ENCODE measurements at regions not wholly inside any gene's neighbourhood (a gene's known extent, or its start where the extent isn't known, plus 50 kb on each side); places are given as distances from the start of the nearest gene placed in this dataset.

DNA sequence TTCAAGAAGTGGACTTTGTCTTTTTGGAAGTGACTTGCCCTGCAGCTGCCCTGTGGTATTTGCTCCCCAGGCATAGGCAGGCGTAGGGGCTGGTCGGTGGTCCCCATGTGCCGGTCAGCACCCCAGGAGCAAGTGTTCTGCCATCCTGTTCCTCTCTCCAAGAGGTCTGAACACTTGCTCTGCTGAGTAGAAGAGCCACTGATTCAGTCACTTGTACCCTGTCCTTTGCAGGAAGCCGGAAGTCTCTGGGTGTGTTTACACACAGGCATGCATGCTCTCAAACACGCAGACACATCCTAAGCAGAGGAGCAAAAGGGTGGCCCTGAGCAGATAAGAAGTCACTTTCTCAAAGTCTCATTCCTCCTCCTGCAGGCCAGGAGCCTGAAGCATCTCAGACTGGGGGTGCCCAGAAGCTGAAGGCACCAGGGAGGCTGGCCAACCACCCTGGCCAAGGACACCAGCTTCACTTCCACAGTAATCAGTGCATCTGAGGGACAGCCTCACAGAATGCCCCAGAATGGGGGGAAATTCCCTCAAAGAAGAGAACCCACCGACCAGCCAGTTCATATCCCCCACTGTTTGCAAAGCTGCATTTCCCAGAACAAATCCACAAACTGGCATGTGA lies 88.7 kb upstream of the POMGNT2 start:
- Histone ChIP-seq H3K9ac (ENCODE audit: low read length) (no peak overlapping the region), H2AK5ac (ENCODE audit: low read length, severe bottlenecking) (no peak overlapping the region), H2BK12ac (ENCODE audit: low read length in 2 of 2) (peak overlapping the region in 1 of 2 experiments; percentile 34), H3K9me3 (ENCODE audit: control insufficient read depth, low read length) (peaks cover 10% of the 10 kb centered on the region), H3K27ac (ENCODE audit: low read length, poor library complexity, severe bottlenecking) (no peak overlapping the region), H2AFZ (ENCODE audit: low read depth, low read length) (no peak overlapping the region), H4K91ac (ENCODE audit: low read length) (no peak overlapping the region), H3K4ac (ENCODE audit: low read depth in 1 of 2, low read length in 2 of 2) (no peak overlapping the region), H2BK15ac (ENCODE audit: low read depth, poor library complexity, severe bottlenecking) (no peak overlapping the region), H3K14ac (ENCODE audit: low read length in 2 of 2) (no peak overlapping the region), H3K36me3 (ENCODE audit: control insufficient read depth in 1 of 2, insufficient read depth in 2 of 2, low read depth in 1 of 2, low read length in 2 of 2) (no peaks in the 10 kb centered on the region), H2BK5ac (ENCODE audit: low read depth, low read length, poor library complexity, severe bottlenecking) (no peak overlapping the region), H3K79me1 (replicated peaks; ENCODE audit: low read length, poor library complexity, severe bottlenecking) (no peaks in the 10 kb centered on the region), H2BK120ac (ENCODE audit: low read depth, low read length) (no peak overlapping the region), H3K4me2 (ENCODE audit: low read length, poor library complexity, severe bottlenecking) (no peak overlapping the region), H3K4me3 (ENCODE audit: insufficient read depth in 1 of 2, low read depth in 1 of 2, low read length in 2 of 2) (no peak overlapping the region), H3K4me1 (ENCODE audit: control insufficient read depth, insufficient read depth, low read depth, low read length) (peaks cover 4% of the 10 kb centered on the region), H3K23ac (ENCODE audit: low read length in 2 of 2) (no peak overlapping the region), H3K18ac (ENCODE audit: low read depth in 1 of 2, low read length in 2 of 2) (peak overlapping the region; percentile 45 to 63), H3K27me3 (ENCODE audit: control insufficient read depth in 1 of 2, insufficient read depth in 1 of 2, low read length in 2 of 2) (peaks cover 17 to 64% of the 10 kb centered on the region in 2 experiments), H4K8ac (ENCODE audit: low read length) (peak overlapping the region; percentile 60)
- 66% methylated on average over 6 of the region's 6 CpGs for WGBS
- DNase-seq: no peak

DNA sequence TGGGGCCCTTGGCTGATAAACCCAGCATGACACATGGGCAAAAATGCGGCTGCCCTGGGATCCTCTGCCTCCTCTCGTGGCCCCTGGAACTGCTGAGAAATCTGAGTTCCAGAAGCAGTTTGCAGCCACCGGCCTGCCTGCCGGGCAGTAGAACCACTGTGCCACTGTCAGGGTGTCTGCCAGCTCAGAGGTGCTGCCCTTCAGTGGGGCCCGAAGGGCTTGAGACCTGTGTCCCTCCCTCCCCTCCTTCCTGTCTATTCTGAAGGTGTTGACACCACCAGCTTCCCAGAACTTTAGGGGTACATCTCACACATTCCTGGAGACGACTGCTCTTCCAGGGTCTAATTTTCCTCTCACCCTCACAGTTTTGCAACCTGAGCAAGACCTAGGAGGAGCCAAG lies 88.2 kb upstream of the POMGNT2 start:
- Histone ChIP-seq H2AK5ac (ENCODE audit: low read length, severe bottlenecking) (no peak overlapping the region), H3K23ac (ENCODE audit: low read length in 2 of 2) (no peak overlapping the region), H3K4me3 (ENCODE audit: insufficient read depth in 1 of 2, low read depth in 1 of 2, low read length in 2 of 2) (no peak overlapping the region), H3K18ac (ENCODE audit: low read depth in 1 of 2, low read length in 2 of 2) (peak overlapping the region; percentile 14 to 67), H4K8ac (ENCODE audit: low read length) (peak overlapping the region; percentile 36), H4K91ac (ENCODE audit: low read length) (peak overlapping the region; percentile 82), H3K9ac (ENCODE audit: low read length) (no peak overlapping the region), H3K4me2 (ENCODE audit: low read length, poor library complexity, severe bottlenecking) (no peak overlapping the region), H3K36me3 (ENCODE audit: control insufficient read depth in 1 of 2, insufficient read depth in 2 of 2, low read depth in 1 of 2, low read length in 2 of 2) (no peaks in the 10 kb centered on the region), H2BK12ac (ENCODE audit: low read length in 2 of 2) (peak overlapping the region in 1 of 2 experiments; percentile 11), H3K27ac (ENCODE audit: low read length, poor library complexity, severe bottlenecking) (no peak overlapping the region), H2AFZ (ENCODE audit: low read depth, low read length) (no peak overlapping the region), H3K27me3 (ENCODE audit: control insufficient read depth in 1 of 2, insufficient read depth in 1 of 2, low read length in 2 of 2) (peaks cover 17 to 66% of the 10 kb centered on the region in 2 experiments), H3K9me3 (ENCODE audit: control insufficient read depth, low read length) (peaks cover 5% of the 10 kb centered on the region), H3K4me1 (ENCODE audit: control insufficient read depth, insufficient read depth, low read depth, low read length) (peaks cover 4% of the 10 kb centered on the region), H3K14ac (ENCODE audit: low read length in 2 of 2) (no peak overlapping the region), H2BK120ac (ENCODE audit: low read depth, low read length) (no peak overlapping the region), H3K4ac (ENCODE audit: low read depth in 1 of 2, low read length in 2 of 2) (peak overlapping the region in 1 of 2 experiments; percentile 47), H2BK5ac (ENCODE audit: low read depth, low read length, poor library complexity, severe bottlenecking) (no peak overlapping the region), H3K79me1 (replicated peaks; ENCODE audit: low read length, poor library complexity, severe bottlenecking) (no peaks in the 10 kb centered on the region), H2BK15ac (ENCODE audit: low read depth, poor library complexity, severe bottlenecking) (no peak overlapping the region)
- DNase-seq: no peak
- WGBS: 95% methylated on average over 5 of the region's 6 CpGs

DNA sequence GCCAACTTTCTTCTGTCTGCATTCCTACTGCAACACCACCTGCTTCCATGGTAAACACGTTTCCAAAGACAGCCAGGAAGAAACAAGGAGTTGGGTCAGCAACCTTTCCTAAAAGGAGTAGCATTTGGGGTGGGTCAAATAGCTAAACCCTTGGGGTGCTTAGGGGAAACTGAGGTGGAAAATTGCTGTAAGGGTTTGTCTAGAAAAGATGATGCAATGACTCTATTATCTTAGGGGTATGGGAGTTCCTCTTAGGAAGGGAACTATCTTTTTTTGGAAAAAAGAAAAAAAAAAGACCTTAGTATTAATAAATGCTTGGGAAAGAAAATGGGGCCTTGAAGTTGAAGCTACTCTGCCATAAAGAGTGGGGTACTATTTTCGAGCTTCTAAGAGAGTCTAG lies 86.1 kb upstream of the POMGNT2 start:
- WGBS: 36% methylated on average over 2 of the region's 2 CpGs
- DNase-seq: no peak
- Histone ChIP-seq H3K23ac (ENCODE audit: low read length in 2 of 2) (no peak overlapping the region), H3K4me2 (ENCODE audit: low read length, poor library complexity, severe bottlenecking) (no peak overlapping the region), H2AFZ (ENCODE audit: low read depth, low read length) (no peak overlapping the region), H3K4ac (ENCODE audit: low read depth in 1 of 2, low read length in 2 of 2) (no peak overlapping the region), H3K9me3 (ENCODE audit: control insufficient read depth, low read length) (no peaks in the 10 kb centered on the region), H2BK15ac (ENCODE audit: low read depth, poor library complexity, severe bottlenecking) (no peak overlapping the region), H3K14ac (ENCODE audit: low read length in 2 of 2) (no peak overlapping the region), H4K91ac (ENCODE audit: low read length) (no peak overlapping the region), H2BK5ac (ENCODE audit: low read depth, low read length, poor library complexity, severe bottlenecking) (no peak overlapping the region), H3K27me3 (ENCODE audit: control insufficient read depth in 1 of 2, insufficient read depth in 1 of 2, low read length in 2 of 2) (peaks cover 12 to 69% of the 10 kb centered on the region in 2 experiments), H3K4me3 (ENCODE audit: insufficient read depth in 1 of 2, low read depth in 1 of 2, low read length in 2 of 2) (no peak overlapping the region), H4K8ac (ENCODE audit: low read length) (no peak overlapping the region), H2BK12ac (ENCODE audit: low read length in 2 of 2) (no peak overlapping the region), H2AK5ac (ENCODE audit: low read length, severe bottlenecking) (no peak overlapping the region), H3K79me1 (replicated peaks; ENCODE audit: low read length, poor library complexity, severe bottlenecking) (no peaks in the 10 kb centered on the region), H2BK120ac (ENCODE audit: low read depth, low read length) (no peak overlapping the region), H3K9ac (ENCODE audit: low read length) (no peak overlapping the region), H3K4me1 (ENCODE audit: control insufficient read depth, insufficient read depth, low read depth, low read length) (peaks cover 4% of the 10 kb centered on the region), H3K18ac (ENCODE audit: low read depth in 1 of 2, low read length in 2 of 2) (no peak overlapping the region), H3K27ac (ENCODE audit: low read length, poor library complexity, severe bottlenecking) (no peak overlapping the region), H3K36me3 (ENCODE audit: control insufficient read depth in 1 of 2, insufficient read depth in 2 of 2, low read depth in 1 of 2, low read length in 2 of 2) (no peaks in the 10 kb centered on the region)

DNA sequence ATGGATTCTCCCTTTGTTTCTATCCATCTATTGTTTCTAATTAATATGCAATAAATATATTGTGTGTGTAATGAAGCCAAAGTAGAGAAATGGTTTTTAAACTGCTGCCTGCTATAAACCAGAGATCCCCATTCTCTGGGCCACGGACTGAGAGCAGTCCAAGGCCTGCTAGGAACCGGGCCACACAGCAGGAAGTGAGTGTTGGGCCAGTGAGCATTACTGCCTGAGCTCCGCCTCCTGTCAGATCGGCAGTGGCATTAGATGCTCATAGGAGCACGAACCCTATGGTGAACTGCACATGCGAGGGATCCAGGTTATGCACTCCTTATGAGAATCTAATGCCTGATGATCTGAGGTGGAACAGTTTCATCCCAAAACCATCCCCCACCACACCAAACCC lies 85.2 kb upstream of the POMGNT2 start:
- H4K8ac ChIP-seq (ENCODE audit: low read length): peak overlapping the region; percentile 21
- no peak overlapping the region for H2BK15ac ChIP-seq (ENCODE audit: low read depth, poor library complexity, severe bottlenecking)
- peak overlapping the region; percentile 29 for H3K27ac ChIP-seq (ENCODE audit: low read length, poor library complexity, severe bottlenecking)
- no peak overlapping the region for H2AK5ac ChIP-seq (ENCODE audit: low read length, severe bottlenecking)
- H3K9ac ChIP-seq (ENCODE audit: low read length): no peak overlapping the region
- peaks cover 4% of the 10 kb centered on the region for H3K4me1 ChIP-seq (ENCODE audit: control insufficient read depth, insufficient read depth, low read depth, low read length)
- DNase-seq: no peak
- H3K36me3 ChIP-seq (ENCODE audit: control insufficient read depth in 1 of 2, insufficient read depth in 2 of 2, low read depth in 1 of 2, low read length in 2 of 2): no peaks in the 10 kb centered on the region
- H3K9me3 ChIP-seq (ENCODE audit: control insufficient read depth, low read length): no peaks in the 10 kb centered on the region
- H2BK5ac ChIP-seq (ENCODE audit: low read depth, low read length, poor library complexity, severe bottlenecking): no peak overlapping the region
- H3K4me3 ChIP-seq (ENCODE audit: insufficient read depth in 1 of 2, low read depth in 1 of 2, low read length in 2 of 2): no peak overlapping the region
- peak overlapping the region in 1 of 2 experiments; percentile 79 for H3K18ac ChIP-seq (ENCODE audit: low read depth in 1 of 2, low read length in 2 of 2)
- H3K27me3 ChIP-seq (ENCODE audit: control insufficient read depth in 1 of 2, insufficient read depth in 1 of 2, low read length in 2 of 2): peaks cover 6 to 65% of the 10 kb centered on the region in 2 experiments
- H2BK120ac ChIP-seq (ENCODE audit: low read depth, low read length): no peak overlapping the region
- 65% methylated on average over 6 of the region's 6 CpGs for WGBS
- no peak overlapping the region for H3K4me2 ChIP-seq (ENCODE audit: low read length, poor library complexity, severe bottlenecking)
- no peaks in the 10 kb centered on the region for H3K79me1 ChIP-seq (replicated peaks; ENCODE audit: low read length, poor library complexity, severe bottlenecking)
- H2AFZ ChIP-seq (ENCODE audit: low read depth, low read length): no peak overlapping the region
- H3K23ac ChIP-seq (ENCODE audit: low read length in 2 of 2): no peak overlapping the region
- H4K91ac ChIP-seq (ENCODE audit: low read length): peak overlapping the region; percentile 3
- peak overlapping the region in 1 of 2 experiments; percentile 76 for H3K14ac ChIP-seq (ENCODE audit: low read length in 2 of 2)
- no peak overlapping the region for H3K4ac ChIP-seq (ENCODE audit: low read depth in 1 of 2, low read length in 2 of 2)
- H2BK12ac ChIP-seq (ENCODE audit: low read length in 2 of 2): peak overlapping the region in 1 of 2 experiments; percentile 78
